Caco-2 (cell line): ENCODE measurements at regions not wholly inside any gene's neighbourhood (a gene's known extent, or its start where the extent isn't known, plus 50 kb on each side); places are given as distances from the start of the nearest gene placed in this dataset.

Experiments used
- BruUV-seq: library from RNA; stranded (reverse); fragments of 400-500 nt; replicated peaks from 2 replicates; lab custom pipeline; 2021; lab: Mats Ljungman, UMichigan
- CTCF ChIA-PET: fragments of 300-600 bp; sonication (Branson Sonifier 250); formaldehyde crosslinking; loops from one replicate; lab custom pipeline; 2022; ENCODE audit warnings: antibody characterized with exemption; lab: Charles Lee
- POLR2A ChIA-PET: fragments of 300-600 bp; sonication (Branson Sonifier 250); formaldehyde crosslinking; loops from one replicate; lab custom pipeline; 2022; ENCODE audit warnings: antibody characterized with exemption; lab: Charles Lee
- DNase-seq, 2 experiments: peaks; one replicate each; pipeline versions ENCODE4 v3.0.0 to v3.0.0-alpha.2; 2020 to 2022
- H3K27me3 ChIP-seq: replicated peaks from 2 replicates; pipeline ENCODE4 v1.6.0; 2011; ENCODE audit warnings: low read length; ENCODE audit not compliant: control insufficient read depth, insufficient read depth
- H3K36me3 ChIP-seq: 2 replicates; pipeline ENCODE4 v1.5.1; 2011; ENCODE audit warnings: low read length; ENCODE audit not compliant: control insufficient read depth, insufficient read depth
- H3K4me1 ChIP-seq: fragments of 250-450 bp; sonication (Bioruptor Pico); 2 replicates; pipeline ENCODE4 v1.5.1; 2020; ENCODE audit warnings: mild to moderate bottlenecking
- H3K4me3 ChIP-seq: 2 replicates; pipeline ENCODE4 v1.5.1; 2011; ENCODE audit warnings: low read depth, mild to moderate bottlenecking, control low read depth, low read length
- H3K9me3 ChIP-seq: fragments of 250-450 bp; sonication (Bioruptor Pico); 2 replicates; pipeline ENCODE4 v1.5.1; 2020; ENCODE audit warnings: mild to moderate bottlenecking, moderate library complexity
- H3K27ac Mint-ChIP-seq: one replicate; pipeline ENCODE4 v1.8.0; 2022; ENCODE audit warnings: mixed read lengths; ENCODE audit not compliant: unreplicated experiment
- H3K27me3 Mint-ChIP-seq: one replicate; pipeline ENCODE4 v1.8.0; 2022; ENCODE audit warnings: mixed read lengths; ENCODE audit not compliant: insufficient read depth, unreplicated experiment
- H3K36me3 Mint-ChIP-seq: one replicate; pipeline ENCODE4 v1.8.0; 2022; ENCODE audit warnings: mild to moderate bottlenecking, mixed read lengths; ENCODE audit not compliant: insufficient read depth, unreplicated experiment
- H3K4me1 Mint-ChIP-seq: one replicate; pipeline ENCODE4 v1.8.0; 2022; ENCODE audit warnings: low read depth, mixed read lengths; ENCODE audit not compliant: unreplicated experiment
- H3K4me3 Mint-ChIP-seq: one replicate; pipeline ENCODE4 v1.8.0; 2022; ENCODE audit warnings: mild to moderate bottlenecking, moderate library complexity, mixed read lengths; ENCODE audit not compliant: unreplicated experiment
- H3K9me3 Mint-ChIP-seq: one replicate; pipeline ENCODE4 v1.8.0; 2022; ENCODE audit warnings: mixed read lengths; ENCODE audit not compliant: unreplicated experiment
- intact Hi-C: fragments of 100-400 bp; cut with micrococcal nuclease; formaldehyde crosslinking; loops from one replicate; pipeline ENCODE4 v1.10.0; 2022; ENCODE audit not compliant: unreplicated experiment
- TF ChIP-seq, protein P1 (sequence below), 2 experiments: fragments of 200-600 bp in 1 of 2; IDR thresholded peaks; 1 replicate in 1 of 2; 2 replicates in 1 of 2; pipeline versions ENCODE4 v1.5.1 to v1.8.0; 2011 to 2022; ENCODE audit warnings: antibody characterized with exemption in 1 of 2, control low read depth in 1 of 2, inconsistent platforms in 1 of 2, low read depth in 1 of 2, low read length in 1 of 2, mild to moderate bottlenecking in 1 of 2, moderate library complexity in 1 of 2; ENCODE audit not compliant: insufficient read depth in 1 of 2, severe bottlenecking in 1 of 2, unreplicated experiment in 1 of 2

DNA sequence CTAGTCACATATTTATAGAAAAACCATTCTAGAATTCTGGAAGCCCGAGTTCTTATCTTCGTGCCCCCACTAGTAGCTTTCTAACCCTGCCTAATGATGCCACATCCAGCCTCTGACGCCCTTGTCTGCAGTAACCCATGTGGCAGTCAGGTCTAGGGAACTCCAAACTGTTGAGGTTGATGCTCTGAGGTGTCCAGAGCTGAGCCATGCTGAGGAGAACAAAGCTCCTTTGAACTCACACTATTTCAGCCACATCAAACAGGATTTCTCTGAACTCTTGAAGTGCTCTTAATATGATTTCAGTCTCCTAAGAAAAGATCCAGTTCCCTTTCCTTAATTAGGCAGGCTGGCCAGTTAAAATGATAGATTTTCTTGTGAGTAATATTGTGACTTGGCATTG lies 150.5 kb upstream of the ST8SIA2 start:
- no peaks in the 10 kb centered on the region for H3K36me3 ChIP-seq
- intact Hi-C loops = loop anchor here (10.0 kb wide), 1 partner anchor 142 kb away; no protein-coding TSS in a partner anchor
- DNase-seq = no peak
- peaks cover 16% of the 10 kb centered on the region for H3K27me3 Mint-ChIP-seq
- no peak overlapping the region for H3K4me3 ChIP-seq
- no peaks in the 10 kb centered on the region for H3K4me1 ChIP-seq
- peaks cover 9% of the 10 kb centered on the region for H3K9me3 Mint-ChIP-seq
- ChIA-PET CTCF (no interaction called here), POLR2A (interaction anchor here (0.6 kb wide), 1 partner anchor 15 kb away, joined by 4 read pairs; no protein-coding TSS in a partner anchor)
- no peaks in the 10 kb centered on the region for H3K9me3 ChIP-seq
- H3K36me3 Mint-ChIP-seq = no peaks in the 10 kb centered on the region
- TF ChIP-seq, protein P1, sequence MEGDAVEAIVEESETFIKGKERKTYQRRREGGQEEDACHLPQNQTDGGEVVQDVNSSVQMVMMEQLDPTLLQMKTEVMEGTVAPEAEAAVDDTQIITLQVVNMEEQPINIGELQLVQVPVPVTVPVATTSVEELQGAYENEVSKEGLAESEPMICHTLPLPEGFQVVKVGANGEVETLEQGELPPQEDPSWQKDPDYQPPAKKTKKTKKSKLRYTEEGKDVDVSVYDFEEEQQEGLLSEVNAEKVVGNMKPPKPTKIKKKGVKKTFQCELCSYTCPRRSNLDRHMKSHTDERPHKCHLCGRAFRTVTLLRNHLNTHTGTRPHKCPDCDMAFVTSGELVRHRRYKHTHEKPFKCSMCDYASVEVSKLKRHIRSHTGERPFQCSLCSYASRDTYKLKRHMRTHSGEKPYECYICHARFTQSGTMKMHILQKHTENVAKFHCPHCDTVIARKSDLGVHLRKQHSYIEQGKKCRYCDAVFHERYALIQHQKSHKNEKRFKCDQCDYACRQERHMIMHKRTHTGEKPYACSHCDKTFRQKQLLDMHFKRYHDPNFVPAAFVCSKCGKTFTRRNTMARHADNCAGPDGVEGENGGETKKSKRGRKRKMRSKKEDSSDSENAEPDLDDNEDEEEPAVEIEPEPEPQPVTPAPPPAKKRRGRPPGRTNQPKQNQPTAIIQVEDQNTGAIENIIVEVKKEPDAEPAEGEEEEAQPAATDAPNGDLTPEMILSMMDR (IDR thresholded peaks at IDR 0.05; ENCODE audit: insufficient read depth in 1 of 2, low read depth in 1 of 2, low read length in 1 of 2, severe bottlenecking in 1 of 2, unreplicated experiment in 1 of 2) = no peak
- H3K27ac Mint-ChIP-seq = no peak overlapping the region
- H3K4me3 Mint-ChIP-seq = no peak overlapping the region
- no TSS peak for BruUV-seq
- 0 out of 2 replicates have a peak, but pooled peaks cover 1% of the 10 kb centered on the region for H3K27me3 ChIP-seq
- H3K4me1 Mint-ChIP-seq = no peaks in the 10 kb centered on the region

DNA sequence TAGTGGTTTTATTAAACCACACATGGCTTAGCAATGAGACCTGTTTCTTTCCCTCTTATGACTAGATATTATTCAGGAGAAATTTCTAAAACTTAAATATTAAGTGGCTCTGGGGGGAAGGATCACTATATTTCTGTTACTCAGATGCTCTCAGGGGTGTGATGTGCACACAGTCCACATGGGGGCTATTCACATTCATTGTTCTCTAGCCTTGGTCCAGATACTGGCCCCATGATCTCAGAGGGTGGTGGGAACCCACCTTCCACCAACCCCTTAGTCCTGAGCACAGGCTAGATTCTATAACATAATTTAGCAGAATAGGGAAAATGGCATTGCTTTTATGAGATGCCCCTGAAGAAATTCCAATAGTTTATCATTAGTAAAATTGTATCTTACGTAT lies 149.0 kb upstream of the ST8SIA2 start:
- TF ChIP-seq, protein P1 (IDR thresholded peaks at IDR 0.05; ENCODE audit: insufficient read depth in 1 of 2, low read depth in 1 of 2, low read length in 1 of 2, severe bottlenecking in 1 of 2, unreplicated experiment in 1 of 2) = no peak
- H3K27me3 ChIP-seq = 0 out of 2 replicates have a peak, but pooled peaks cover 1% of the 10 kb centered on the region
- H3K4me1 Mint-ChIP-seq = no peaks in the 10 kb centered on the region
- intact Hi-C loops = loop anchor here (10.0 kb wide), 1 partner anchor 140 kb away; no protein-coding TSS in a partner anchor
- no peak overlapping the region for H3K27ac Mint-ChIP-seq
- no peak for DNase-seq
- H3K4me3 Mint-ChIP-seq = no peak overlapping the region
- ChIA-PET CTCF (no interaction called here), POLR2A (no interaction called here)
- no peak overlapping the region for H3K4me3 ChIP-seq
- no peaks in the 10 kb centered on the region for H3K4me1 ChIP-seq
- H3K36me3 ChIP-seq = no peaks in the 10 kb centered on the region
- H3K9me3 ChIP-seq = no peaks in the 10 kb centered on the region
- peaks cover 15% of the 10 kb centered on the region for H3K27me3 Mint-ChIP-seq
- no peaks in the 10 kb centered on the region for H3K36me3 Mint-ChIP-seq
- BruUV-seq = no TSS peak
- peaks cover under 1% of the 10 kb centered on the region for H3K9me3 Mint-ChIP-seq

DNA sequence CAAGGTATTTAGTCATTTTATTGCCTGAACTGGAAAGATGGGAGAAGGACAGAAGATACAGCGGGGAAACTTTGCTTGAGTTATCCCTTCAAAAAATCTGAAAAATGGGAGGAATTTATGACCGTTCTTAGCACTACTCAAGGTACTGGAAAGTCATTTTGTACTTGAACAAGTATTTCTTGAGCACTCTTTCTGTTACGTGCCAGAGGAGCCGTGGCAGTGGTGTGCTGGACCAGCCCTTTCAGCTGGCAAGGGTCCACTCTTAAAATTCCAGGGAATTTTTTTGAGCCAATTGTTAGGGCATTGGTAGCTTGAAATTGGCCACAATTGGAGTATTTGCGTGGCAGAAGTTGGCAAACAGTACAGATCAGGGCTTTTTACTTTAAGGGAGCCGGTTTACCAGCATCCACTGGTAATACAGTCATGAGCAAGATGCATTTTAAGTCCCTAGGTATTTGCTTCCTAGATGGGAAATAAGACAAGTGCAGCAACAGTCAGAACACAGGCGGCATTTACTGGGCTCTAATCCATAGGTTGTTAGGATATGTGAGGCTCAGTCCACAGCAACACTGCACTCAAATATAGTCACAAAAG lies 145.9 kb upstream of the ST8SIA2 start:
- Histone ChIP-seq H3K4me1 (no peaks in the 10 kb centered on the region), H3K4me3 (no peak overlapping the region), H3K9me3 (no peaks in the 10 kb centered on the region), H3K27me3 (0 out of 2 replicates have a peak, but pooled peaks cover 1% of the 10 kb centered on the region), H3K36me3 (no peaks in the 10 kb centered on the region)
- Mint-ChIP-seq H3K27me3 (peaks cover 15% of the 10 kb centered on the region), H3K4me1 (no peaks in the 10 kb centered on the region), H3K4me3 (no peak overlapping the region), H3K9me3 (no peaks in the 10 kb centered on the region), H3K36me3 (no peaks in the 10 kb centered on the region), H3K27ac (no peak overlapping the region)
- no TSS peak for BruUV-seq
- intact Hi-C loops = loop anchor here (10.0 kb wide), 1 partner anchor 137 kb away; no protein-coding TSS in a partner anchor
- ChIA-PET CTCF (no interaction called here), POLR2A (no interaction called here)
- TF ChIP-seq, protein P1 (IDR thresholded peaks at IDR 0.05; ENCODE audit: insufficient read depth in 1 of 2, low read depth in 1 of 2, low read length in 1 of 2, severe bottlenecking in 1 of 2, unreplicated experiment in 1 of 2) = no peak
- DNase-seq = no peak
